IMR-90 (cell line): ENCODE measurements at regions not wholly inside any gene's neighbourhood (a gene's known extent, or its start where the extent isn't known, plus 50 kb on each side); places are given as distances from the start of the nearest gene placed in this dataset.

ENCODE experiments used
- ATAC-seq: fragments of 200-7000 bp; cut with Tn5 transposase; 2 replicates; pipeline ENCODE4 v1.9.1; 2020; ENCODE audit warnings: low read depth, mild to moderate bottlenecking, moderate library complexity
- BruUV-seq: library from RNA; stranded (reverse); fragments of 400-500 nt; replicated peaks from 2 replicates; lab custom pipeline; 2021; lab: Mats Ljungman, UMichigan
- CTCF ChIA-PET: fragments of 300-600 bp; formaldehyde crosslinking; extraction: SDS; loops from one replicate; lab custom pipeline; 2021; ENCODE audit warnings: antibody characterized with exemption; lab: Yijun Ruan, JAX
- POLR2A ChIA-PET: fragments of 300-600 bp; sonication (Branson Sonifier 250); formaldehyde crosslinking; loops from one replicate; lab custom pipeline; 2022; ENCODE audit warnings: antibody characterized with exemption; ENCODE audit not compliant: unreplicated experiment; lab: Charles Lee
- DNase-seq: peaks from one replicate; pipeline ENCODE4 v3.0.0; 2013
- H2AFZ ChIP-seq: replicated peaks from 2 replicates; pipeline ENCODE3; 2013; ENCODE audit warnings: low read length, mild to moderate bottlenecking; ENCODE audit not compliant: poor library complexity
- H2AK5ac ChIP-seq: 2 replicates; pipeline ENCODE4 v1.6.1; 2013; ENCODE audit warnings: low read depth, low read length, inconsistent platforms
- H2AK9ac ChIP-seq: replicated peaks from 2 replicates; pipeline ENCODE3; 2013; ENCODE audit warnings: mild to moderate bottlenecking, low read depth, low read length, moderate library complexity; ENCODE audit not compliant: poor library complexity
- H2BK120ac ChIP-seq: 2 replicates; pipeline ENCODE4 v1.6.1; 2013; ENCODE audit warnings: low read depth, low read length, inconsistent platforms
- H2BK15ac ChIP-seq: 3 replicates; pipeline ENCODE4 v1.6.1; 2013; ENCODE audit warnings: low read depth, low read length, inconsistent platforms
- H2BK20ac ChIP-seq: 2 replicates; pipeline ENCODE4 v1.6.1; 2013; ENCODE audit warnings: low read depth, mild to moderate bottlenecking, inconsistent platforms, low read length, moderate library complexity
- H2BK5ac ChIP-seq: 2 replicates; pipeline ENCODE4 v1.6.1; 2013; ENCODE audit warnings: mild to moderate bottlenecking, low read depth, low read length, inconsistent platforms; ENCODE audit not compliant: poor library complexity, severe bottlenecking
- H3K14ac ChIP-seq: replicated peaks from 2 replicates; pipeline ENCODE4 v1.6.1; 2013; ENCODE audit warnings: low read depth, low read length, inconsistent platforms
- H3K18ac ChIP-seq: 2 replicates; pipeline ENCODE4 v1.6.1; 2013; ENCODE audit warnings: low read depth, low read length, control low read depth
- H3K23ac ChIP-seq: 2 replicates; pipeline ENCODE4 v1.6.1; 2013; ENCODE audit warnings: low read depth, low read length, inconsistent platforms
- H3K27ac ChIP-seq: 2 replicates; pipeline ENCODE4 v1.5.1; 2013; ENCODE audit warnings: mild to moderate bottlenecking, control low read depth, low read length; ENCODE audit not compliant: insufficient read depth
- H3K27me3 ChIP-seq: 2 replicates; pipeline ENCODE4 v1.6.1; 2013; ENCODE audit warnings: low read length; ENCODE audit not compliant: control insufficient read depth, insufficient read depth
- H3K36me3 ChIP-seq: 2 replicates; pipeline ENCODE4 v1.6.1; 2013; ENCODE audit warnings: low read length, mixed read lengths; ENCODE audit not compliant: control insufficient read depth, insufficient read depth
- H3K4ac ChIP-seq: 2 replicates; pipeline ENCODE4 v1.6.1; 2013; ENCODE audit warnings: low read depth, low read length, inconsistent platforms
- H3K4me1 ChIP-seq: 2 replicates; pipeline ENCODE4 v1.6.1; 2013; ENCODE audit warnings: low read length, mixed read lengths; ENCODE audit not compliant: control insufficient read depth, insufficient read depth
- H3K4me2 ChIP-seq: 2 replicates; pipeline ENCODE4 v1.6.1; 2013; ENCODE audit warnings: low read depth, mild to moderate bottlenecking, control low read depth, low read length, moderate library complexity
- H3K4me3 ChIP-seq: 2 replicates; pipeline ENCODE4 v1.5.1; 2013; ENCODE audit warnings: low read depth, mild to moderate bottlenecking, control low read depth, low read length, moderate library complexity; ENCODE audit not compliant: insufficient read depth
- H3K56ac ChIP-seq: 2 replicates; pipeline ENCODE4 v1.6.1; 2013; ENCODE audit warnings: low read length, inconsistent platforms; ENCODE audit not compliant: insufficient read depth; ENCODE audit errors: extremely low read depth
- H3K79me1 ChIP-seq, 2 experiments: 2 replicates each; pipeline ENCODE4 v1.6.1; 2013; ENCODE audit warnings: low read length in 2 of 2, inconsistent platforms in 1 of 2, low read depth in 1 of 2
- H3K9ac ChIP-seq: 2 replicates; pipeline ENCODE4 v1.6.1; 2013; ENCODE audit warnings: low read depth, low read length, control low read depth
- H3K9me1 ChIP-seq: 2 replicates; pipeline ENCODE4 v1.6.1; 2013; ENCODE audit warnings: low read length, inconsistent platforms; ENCODE audit not compliant: insufficient read depth
- H3K9me3 ChIP-seq: 2 replicates; pipeline ENCODE4 v1.6.1; 2013; ENCODE audit warnings: low read length; ENCODE audit not compliant: control insufficient read depth, insufficient read depth
- H4K20me1 ChIP-seq: 2 replicates; pipeline ENCODE4 v1.6.1; 2013; ENCODE audit warnings: low read length, inconsistent platforms; ENCODE audit not compliant: insufficient read depth
- H4K5ac ChIP-seq: 2 replicates; pipeline ENCODE4 v1.6.1; 2013; ENCODE audit warnings: mild to moderate bottlenecking, low read depth, low read length, control low read depth
- H4K8ac ChIP-seq, 2 experiments: 2 replicates each; pipeline ENCODE4 v1.6.1; 2013; ENCODE audit warnings: low read depth in 2 of 2, low read length in 2 of 2, control low read depth in 1 of 2, inconsistent platforms in 1 of 2
- H4K91ac ChIP-seq: 2 replicates; pipeline ENCODE4 v1.6.1; 2013; ENCODE audit warnings: low read depth, low read length, inconsistent platforms; ENCODE audit not compliant: insufficient read depth
- BHLHE40 ChIP-seq: fragments of 150-350 bp; IDR thresholded peaks from 2 replicates; pipeline ENCODE4 v1.6.1; 2016; ENCODE audit warnings: mild to moderate bottlenecking, low read depth, low read length
- CEBPB ChIP-seq: IDR thresholded peaks from 2 replicates; pipeline ENCODE4 v1.6.1; 2012; ENCODE audit warnings: low read depth, low read length, improper control_type of control experiment
- CHD1 ChIP-seq: IDR thresholded peaks from 2 replicates; pipeline ENCODE4 v1.6.1; 2012; ENCODE audit warnings: low read depth, low read length, improper control_type of control experiment
- CTCF ChIP-seq: conservative IDR thresholded peaks from 2 replicates; pipeline ENCODE4 v1.5.1; 2012; ENCODE audit warnings: mild to moderate bottlenecking, low read depth, low read length, improper control_type of control experiment
- ELK1 ChIP-seq: fragments of 150-350 bp; IDR thresholded peaks from 2 replicates; pipeline ENCODE4 v1.6.1; 2016; ENCODE audit warnings: low read depth, mild to moderate bottlenecking, low read length, moderate library complexity, borderline replicate concordance
- FOS ChIP-seq: fragments of 150-350 bp; IDR thresholded peaks from 2 replicates; pipeline ENCODE4 v1.6.1; 2016; ENCODE audit warnings: low read depth, low read length
- MAFK ChIP-seq: IDR thresholded peaks from 2 replicates; pipeline ENCODE4 v1.6.1; 2012; ENCODE audit warnings: low read depth, low read length, improper control_type of control experiment
- MAZ ChIP-seq: IDR thresholded peaks from 2 replicates; pipeline ENCODE4 v1.6.1; 2012; ENCODE audit warnings: low read depth, mild to moderate bottlenecking, low read length, improper control_type of control experiment, moderate library complexity, borderline replicate concordance
- NFE2L2 ChIP-seq: fragments of 150-350 bp; IDR thresholded peaks from 2 replicates; pipeline ENCODE4 v1.6.1; 2016; ENCODE audit warnings: low read depth, mild to moderate bottlenecking, low read length
- POLR2A ChIP-seq: IDR thresholded peaks from 2 replicates; pipeline ENCODE4 v1.6.1; 2012; ENCODE audit warnings: mild to moderate bottlenecking, low read depth, low read length
- RCOR1 ChIP-seq: IDR thresholded peaks from 2 replicates; pipeline ENCODE4 v1.6.1; 2012; ENCODE audit warnings: mild to moderate bottlenecking, low read length, improper control_type of control experiment; ENCODE audit not compliant: insufficient replicate concordance
- RFX5 ChIP-seq: IDR thresholded peaks from 2 replicates; pipeline ENCODE4 v1.8.0; 2012; ENCODE audit warnings: low read depth, mild to moderate bottlenecking, low read length, moderate library complexity
- SMC3 ChIP-seq: fragments of 150-350 bp; IDR thresholded peaks from 2 replicates; pipeline ENCODE4 v1.6.1; 2016; ENCODE audit warnings: low read depth, mild to moderate bottlenecking, antibody characterized with exemption, low read length, moderate library complexity
- USF2 ChIP-seq: fragments of 150-350 bp; IDR thresholded peaks from 2 replicates; pipeline ENCODE4 v1.6.1; 2017; ENCODE audit warnings: mild to moderate bottlenecking, antibody characterized with exemption, low read length, low read depth
- WGBS, 2 experiments: methylation state at CpG; one replicate each; pipeline versions ENCODE4 v1.1.5 to v1.1.7; 2013; ENCODE audit warnings: missing lambda C conversion rate in 2 of 2; ENCODE audit not compliant: insufficient read length in 1 of 2; ENCODE audit errors: extremely low coverage in 2 of 2; 5-methylcytosine and 5-hydroxymethylcytosine counted together
- dilution Hi-C: fragments of 300-500 bp; cut with HindIII; formaldehyde crosslinking; loops from one replicate; pipeline ENCODE4 v1.14.3; 2018; ENCODE audit warnings: low sequenced_read_pairs; ENCODE audit not compliant: unreplicated experiment
- in situ Hi-C: fragments of 300-500 bp; cut with MboI; formaldehyde crosslinking; loops from 3 replicates; pipeline ENCODE4 v1.14.3; 2019; ENCODE audit warnings: low sequenced_read_pairs, inconsistent platforms, mixed read lengths
- intact Hi-C: fragments of 100-400 bp; cut with micrococcal nuclease; formaldehyde crosslinking; loops from 2 replicates; pipeline ENCODE4 v1.10.0; 2022

GRCh38 chr4:126647756-126648397 is 984.9 kb upstream of the INTU start:
- no peak overlapping the region for H3K4me3 ChIP-seq
- H3K14ac ChIP-seq, result no peak overlapping the region
- no peak overlapping the region for H4K91ac ChIP-seq
- no peaks in the 10 kb centered on the region for H3K79me1 ChIP-seq
- H3K4me1 ChIP-seq, result no peaks in the 10 kb centered on the region
- no peak overlapping the region for H3K4ac ChIP-seq
- H3K4me2 ChIP-seq, result no peak overlapping the region
- in situ Hi-C loops, result no loop called here
- dilution Hi-C loops, result no loop called here
- no peaks in the 10 kb centered on the region for H4K20me1 ChIP-seq
- DNase-seq (peak; percentile 13), ATAC-seq (0 out of 2 replicates have a peak, but pooled peaks have one; percentile 35)
- ChIA-PET CTCF (no interaction called here), POLR2A (no interaction called here)
- H3K9me3 ChIP-seq, result no peaks in the 10 kb centered on the region
- H3K27ac ChIP-seq, result no peak overlapping the region
- H4K5ac ChIP-seq, result no peak overlapping the region
- no peaks in the 10 kb centered on the region for H3K9me1 ChIP-seq
- no peaks in the 10 kb centered on the region for H3K36me3 ChIP-seq
- TF ChIP-seq POLR2A (no peak), CTCF (no peak), CHD1 (no peak), NFE2L2 (no peak), CEBPB (no peak), MAZ (no peak), MAFK (no peak), USF2 (no peak), FOS (no peak), BHLHE40 (no peak), SMC3 (no peak), RFX5 (no peak), RCOR1 (no peak), ELK1 (no peak)
- H2BK5ac ChIP-seq, result no peak overlapping the region
- H2AK5ac ChIP-seq, result no peak overlapping the region
- no peak overlapping the region for H2BK120ac ChIP-seq
- H2BK20ac ChIP-seq, result no peak overlapping the region
- H3K56ac ChIP-seq, result no peak overlapping the region
- no peak overlapping the region for H3K9ac ChIP-seq
- intact Hi-C loops, result no loop called here
- WGBS, 2 experiments, result no CpG with 5 or more reads among the region's 3 CpGs
- H2BK15ac ChIP-seq, result no peak overlapping the region
- H2AFZ ChIP-seq, result no peak overlapping the region
- H3K18ac ChIP-seq, result no peak overlapping the region
- BruUV-seq, result no TSS peak
- no peak overlapping the region for H4K8ac ChIP-seq
- no peak overlapping the region for H3K23ac ChIP-seq
- no peaks in the 10 kb centered on the region for H3K27me3 ChIP-seq
- no peak overlapping the region for H2AK9ac ChIP-seq
